ENCODE measurements at regions not wholly inside any gene's neighbourhood (a gene's known extent, or its start where the extent isn't known, plus 50 kb on each side); places are given as distances from the start of the nearest gene placed in this dataset.

GRCh38 chr10:78853864-78854263 is 214.9 kb upstream of the ZMIZ1 start:
- TF ChIP-seq CTCF (IDR thresholded peaks at IDR 0.05) (no peak), ZFX (IDR thresholded peaks at IDR 0.05; ENCODE audit: borderline replicate concordance) (no peak)

All from 22Rv1 (cell line).